ENCODE measurements at regions not wholly inside any gene's neighbourhood (a gene's known extent, or its start where the extent isn't known, plus 50 kb on each side); places are given as distances from the start of the nearest gene placed in this dataset.

GRCh38 chr4:41438931-41439297 lies 99.0 kb upstream of the LIMCH1 start:
- peaks cover 0 to 3% (median 0%) of the 10 kb centered on the region in 9 donors for H3K9me3 Mint-ChIP-seq
- H3K36me3 Mint-ChIP-seq: no peaks in the 10 kb centered on the region
- ATAC-seq (no peak), DNase-seq (no peak)
- H3K4me3 Mint-ChIP-seq: no peak overlapping the region
- H3K27me3 Mint-ChIP-seq: peaks cover 0 to 7% (median 3%) of the 10 kb centered on the region in 5 donors
- H3K4me1 Mint-ChIP-seq: no peaks in the 10 kb centered on the region
- no peak overlapping the region for H3K27ac Mint-ChIP-seq
- POLR2A ChIA-PET: no interaction called here

- H3K36me3 Mint-ChIP-seq: no peaks in the 10 kb centered on the region
- peaks cover 0 to 7% (median 3%) of the 10 kb centered on the region in 5 donors for H3K27me3 Mint-ChIP-seq
- ATAC-seq (no peak), DNase-seq (no peak)
- no peak overlapping the region for H3K27ac Mint-ChIP-seq
- H3K4me1 Mint-ChIP-seq: no peaks in the 10 kb centered on the region
- H3K9me3 Mint-ChIP-seq: peaks cover 0 to under 1% (median 0%) of the 10 kb centered on the region in 9 donors
- POLR2A ChIA-PET: no interaction called here
- H3K4me3 Mint-ChIP-seq: no peak overlapping the region
Measured at GRCh38 chr4:41442810-41443209, 95.1 kb upstream of the LIMCH1 start.

- Mint-ChIP-seq H3K9me3 (peaks cover 0 to 2% (median 0%) of the 10 kb centered on the region in 9 donors), H3K4me1 (no peaks in the 10 kb centered on the region), H3K4me3 (no peak overlapping the region), H3K27me3 (peaks cover 0 to 7% (median 3%) of the 10 kb centered on the region in 5 donors), H3K27ac (no peak overlapping the region), H3K36me3 (no peaks in the 10 kb centered on the region)
- no peak for ATAC-seq
- DNase-seq: no peak
- POLR2A ChIA-PET: no interaction called here
Measured at GRCh38 chr4:41443340-41444079, 94.4 kb upstream of the LIMCH1 start.

GRCh38 chr4:41446391-41446790 lies 91.6 kb upstream of the LIMCH1 start:
- peaks cover 0 to 5% (median 0%) of the 10 kb centered on the region in 9 donors for H3K9me3 Mint-ChIP-seq
- H3K4me1 Mint-ChIP-seq: no peaks in the 10 kb centered on the region
- no peak overlapping the region for H3K27ac Mint-ChIP-seq
- no peaks in the 10 kb centered on the region for H3K36me3 Mint-ChIP-seq
- no peak overlapping the region for H3K4me3 Mint-ChIP-seq
- peaks cover 0 to 1% (median 0%) of the 10 kb centered on the region in 5 donors for H3K27me3 Mint-ChIP-seq
- no peak for DNase-seq
- POLR2A ChIA-PET: no interaction called here
- no peak for ATAC-seq

- H3K36me3 Mint-ChIP-seq: no peaks in the 10 kb centered on the region
- POLR2A ChIA-PET: no interaction called here
Measured at GRCh38 chr4:41446981-41447725, 90.8 kb upstream of the LIMCH1 start.

GRCh38 chr4:41448934-41449333 lies 89.0 kb upstream of the LIMCH1 start:
- Mint-ChIP-seq H3K27ac (no peak overlapping the region), H3K4me1 (no peaks in the 10 kb centered on the region), H3K36me3 (no peaks in the 10 kb centered on the region), H3K9me3 (peaks cover 0 to 12% (median 2%) of the 10 kb centered on the region in 9 donors), H3K4me3 (no peak overlapping the region), H3K27me3 (peaks cover 0 to 7% (median 1%) of the 10 kb centered on the region in 5 donors)
- ATAC-seq: no peak
- POLR2A ChIA-PET: no interaction called here
- DNase-seq: no peak

More at GRCh38 chr4:41446981-41447725, 90.8 kb upstream of the LIMCH1 start:
- peaks cover 0 to 8% (median 0%) of the 10 kb centered on the region in 9 donors for H3K9me3 Mint-ChIP-seq
- ATAC-seq (no peak), DNase-seq (no peak)
- peaks cover 0 to 1% (median 0%) of the 10 kb centered on the region in 5 donors for H3K27me3 Mint-ChIP-seq
- H3K27ac Mint-ChIP-seq: no peak overlapping the region
- no peaks in the 10 kb centered on the region for H3K4me1 Mint-ChIP-seq
- H3K4me3 Mint-ChIP-seq: no peak overlapping the region

GRCh38 chr4:41451961-41452360 lies 86.0 kb upstream of the LIMCH1 start:
- Mint-ChIP-seq H3K36me3 (no peaks in the 10 kb centered on the region), H3K4me3 (no peak overlapping the region), H3K27ac (no peak overlapping the region), H3K9me3 (peaks cover 0 to 12% (median 2%) of the 10 kb centered on the region in 9 donors), H3K27me3 (peaks cover 0 to 14% (median 1%) of the 10 kb centered on the region in 5 donors), H3K4me1 (no peaks in the 10 kb centered on the region)
- ATAC-seq (no peak), DNase-seq (no peak)
- POLR2A ChIA-PET: no interaction called here

GRCh38 chr4:41452484-41453225 lies 85.3 kb upstream of the LIMCH1 start:
- no peaks in the 10 kb centered on the region for H3K36me3 Mint-ChIP-seq
- no peak overlapping the region for H3K4me3 Mint-ChIP-seq
- H3K4me1 Mint-ChIP-seq: no peaks in the 10 kb centered on the region
- DNase-seq (no peak), ATAC-seq (no peak)
- no peak overlapping the region for H3K27ac Mint-ChIP-seq
- peaks cover 0 to 12% (median 2%) of the 10 kb centered on the region in 9 donors for H3K9me3 Mint-ChIP-seq
- POLR2A ChIA-PET: no interaction called here
- H3K27me3 Mint-ChIP-seq: peaks cover 0 to 14% (median 1%) of the 10 kb centered on the region in 5 donors

GRCh38 chr4:41454423-41454822 lies 83.5 kb upstream of the LIMCH1 start:
- no peak for DNase-seq
- POLR2A ChIA-PET: no interaction called here

GRCh38 chr4:41455206-41455605 lies 82.8 kb upstream of the LIMCH1 start:
- peaks cover 0 to 20% (median under 1%) of the 10 kb centered on the region in 9 donors for H3K9me3 Mint-ChIP-seq

More at GRCh38 chr4:41454423-41454822, 83.5 kb upstream of the LIMCH1 start:
- Mint-ChIP-seq H3K4me3 (no peak overlapping the region), H3K27ac (no peak overlapping the region), H3K9me3 (peaks cover 0 to 20% (median 2%) of the 10 kb centered on the region in 9 donors), H3K27me3 (peaks cover 0 to 14% (median 6%) of the 10 kb centered on the region in 5 donors), H3K36me3 (no peaks in the 10 kb centered on the region), H3K4me1 (no peaks in the 10 kb centered on the region)
- no peak for ATAC-seq

GRCh38 chr4:41456559-41457101 lies 81.3 kb upstream of the LIMCH1 start:
- peaks cover 0 to 20% (median 0%) of the 10 kb centered on the region in 9 donors for H3K9me3 Mint-ChIP-seq
- ATAC-seq: no peak
- H3K4me1 Mint-ChIP-seq: no peaks in the 10 kb centered on the region
- no peak for DNase-seq
- H3K27ac Mint-ChIP-seq: no peak overlapping the region
- no peaks in the 10 kb centered on the region for H3K36me3 Mint-ChIP-seq
- H3K27me3 Mint-ChIP-seq: peaks cover 0 to 14% (median 6%) of the 10 kb centered on the region in 5 donors
- POLR2A ChIA-PET: no interaction called here
- H3K4me3 Mint-ChIP-seq: no peak overlapping the region

More at GRCh38 chr4:41455206-41455605, 82.8 kb upstream of the LIMCH1 start:
- H3K27ac Mint-ChIP-seq: no peak overlapping the region
- peaks cover 0 to 14% (median 6%) of the 10 kb centered on the region in 5 donors for H3K27me3 Mint-ChIP-seq
- no peak for ATAC-seq
- H3K4me1 Mint-ChIP-seq: no peaks in the 10 kb centered on the region
- no peaks in the 10 kb centered on the region for H3K36me3 Mint-ChIP-seq
- POLR2A ChIA-PET: no interaction called here
- no peak overlapping the region for H3K4me3 Mint-ChIP-seq
- no peak for DNase-seq

- no peak overlapping the region for H3K27ac Mint-ChIP-seq
- peaks cover 0 to 20% (median 0%) of the 10 kb centered on the region in 9 donors for H3K9me3 Mint-ChIP-seq
- H3K4me3 Mint-ChIP-seq: no peak overlapping the region
- no peak for DNase-seq
- H3K27me3 Mint-ChIP-seq: peaks cover 0 to 10% (median 6%) of the 10 kb centered on the region in 5 donors
- ATAC-seq: no peak
- POLR2A ChIA-PET: no interaction called here
- no peaks in the 10 kb centered on the region for H3K36me3 Mint-ChIP-seq
- H3K4me1 Mint-ChIP-seq: no peaks in the 10 kb centered on the region
Measured at GRCh38 chr4:41458689-41459088, 79.3 kb upstream of the LIMCH1 start.
